Erythroblast (primary cell): ENCODE measurements at regions not wholly inside any gene's neighbourhood (a gene's known extent, or its start where the extent isn't known, plus 50 kb on each side); places are given as distances from the start of the nearest gene placed in this dataset.

Source experiments
- GATA1 ChIP-seq: IDR thresholded peaks from 2 replicates; pipeline ENCODE4 v1.6.1; 2011; ENCODE audit warnings: low read depth, mild to moderate bottlenecking, control low read depth, low read length, moderate library complexity
- POLR2A ChIP-seq: IDR thresholded peaks from 2 replicates; pipeline ENCODE4 v1.6.1; 2011; ENCODE audit warnings: mild to moderate bottlenecking, low read length

- no peak for TF ChIP-seq POLR2A
- TF ChIP-seq GATA1: no peak
Observed at GRCh38 chr2:234559609-234560008, 62.7 kb upstream of the ARL4C start.
